IPS DF 4.7 (cell line): ENCODE measurements at regions not wholly inside any gene's neighbourhood (a gene's known extent, or its start where the extent isn't known, plus 50 kb on each side); places are given as distances from the start of the nearest gene placed in this dataset.
A peak's percentile ranks its signal among the peaks of the same experiment; 100 is the strongest.

Experiments
- DNase-seq: peaks from one replicate; pipeline ENCODE4 v3.0.0-alpha.2; 2013; ENCODE audit warnings: low spot score; ENCODE audit errors: extremely low read depth

GRCh38 chr13:84910423-84910822, 888.8 kb downstream of the SLITRK6 start:
- DNase-seq: no peak

GRCh38 chr13:84903391-84903790, 895.8 kb downstream of the SLITRK6 start:
- DNase-seq: no peak

- no peak for DNase-seq
These were observed 897.0 kb downstream of the SLITRK6 start for GRCh38 chr13:84902243-84902642.

- DNase-seq: no peak
These were observed 903.1 kb downstream of the SLITRK6 start for GRCh38 chr13:84896128-84896527.

GRCh38 chr13:84894749-84895148, 904.5 kb downstream of the SLITRK6 start:
- DNase-seq: no peak

GRCh38 chr13:84885868-84886267, 913.4 kb downstream of the SLITRK6 start:
- DNase-seq: no peak

GRCh38 chr13:84873951-84874350, 925.3 kb downstream of the SLITRK6 start:
- no peak for DNase-seq

- no peak for DNase-seq
These were observed 929.0 kb downstream of the SLITRK6 start for GRCh38 chr13:84870190-84870589.

GRCh38 chr13:84867246-84867645, 932.0 kb downstream of the SLITRK6 start:
- DNase-seq: no peak

- peak; percentile 7 for DNase-seq
These were observed 933.4 kb downstream of the SLITRK6 start for GRCh38 chr13:84865783-84866221.

GRCh38 chr13:84864341-84864740, 934.9 kb downstream of the SLITRK6 start:
- no peak for DNase-seq

- DNase-seq: no peak
These were observed 952.1 kb downstream of the SLITRK6 start for GRCh38 chr13:84847107-84847506.

- DNase-seq: no peak
These were observed 953.2 kb downstream of the SLITRK6 start for GRCh38 chr13:84845907-84846619.

GRCh38 chr13:84844473-84844872, 954.7 kb downstream of the SLITRK6 start:
- no peak for DNase-seq

GRCh38 chr13:84843368-84843767, 955.9 kb downstream of the SLITRK6 start:
- no peak for DNase-seq

- DNase-seq: no peak
These were observed 951.9 kb upstream of the SLITRK1 start for GRCh38 chr13:84834201-84834600.

- no peak for DNase-seq
These were observed 949.7 kb upstream of the SLITRK1 start for GRCh38 chr13:84831666-84832657.

GRCh38 chr13:84823528-84823927, 941.3 kb upstream of the SLITRK1 start:
- no peak for DNase-seq

GRCh38 chr13:84821261-84821660, 939.0 kb upstream of the SLITRK1 start:
- no peak for DNase-seq

- DNase-seq: no peak
These were observed 934.4 kb upstream of the SLITRK1 start for GRCh38 chr13:84816567-84817105.

- no peak for DNase-seq
These were observed 930.5 kb upstream of the SLITRK1 start for GRCh38 chr13:84812789-84813188.

GRCh38 chr13:84812078-84812477, 929.8 kb upstream of the SLITRK1 start:
- no peak for DNase-seq
